GM19025 (cell line): ENCODE measurements at regions not wholly inside any gene's neighbourhood (a gene's known extent, or its start where the extent isn't known, plus 50 kb on each side); places are given as distances from the start of the nearest gene placed in this dataset.
"Not testable (repeated sequence)": the region's sequence is repeated elsewhere in the genome, so short reads cannot be mapped to it uniquely, and the experiment has no call there.

Experiments used
- ATAC-seq: cut with Tn5 transposase; IDR thresholded peaks from one replicate; pipeline ENCODE4 v1.9.1; 2021; ENCODE audit warnings: mild to moderate bottlenecking, low read depth, moderate library complexity; ENCODE audit not compliant: unreplicated experiment

DNA sequence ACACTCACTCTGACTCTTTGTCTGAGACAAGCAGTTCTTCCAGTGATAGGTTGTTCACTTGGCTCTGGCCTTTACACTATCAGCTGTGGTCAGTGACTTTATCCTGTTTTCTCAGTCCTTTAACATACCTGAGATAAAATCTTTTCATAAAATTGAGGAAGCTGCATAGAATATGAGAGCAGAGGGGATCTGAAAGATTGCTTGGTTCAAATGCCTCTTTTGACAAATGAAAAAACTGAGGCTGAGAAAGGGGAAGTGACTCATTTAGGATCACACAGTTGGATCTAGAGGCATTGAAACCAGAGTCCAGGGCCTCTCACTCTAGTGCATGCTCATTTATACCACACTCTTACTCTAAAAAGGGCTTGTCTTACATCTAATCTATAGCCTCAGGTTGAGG lies 277.0 kb upstream of the TBX18 start:
- no peak for ATAC-seq

DNA sequence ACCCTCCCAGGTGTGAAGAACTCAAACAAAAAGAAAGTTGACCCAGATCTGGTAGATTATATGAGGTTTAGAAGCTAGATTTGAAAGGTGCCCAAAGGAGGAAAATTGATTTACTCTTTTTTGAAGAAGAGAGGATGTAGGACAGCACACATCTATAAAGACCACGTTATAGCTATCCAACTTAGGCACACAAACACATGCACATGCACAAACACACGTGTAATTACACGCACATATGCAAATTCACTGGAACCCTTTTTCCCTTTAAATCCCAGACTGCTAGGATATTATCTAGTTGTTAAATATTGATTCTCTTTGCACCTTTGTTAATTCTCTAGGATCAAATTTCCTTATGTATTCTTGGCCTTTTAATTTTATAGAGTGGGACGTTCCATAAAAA lies 272.8 kb upstream of the TBX18 start:
- ATAC-seq, result no peak

DNA sequence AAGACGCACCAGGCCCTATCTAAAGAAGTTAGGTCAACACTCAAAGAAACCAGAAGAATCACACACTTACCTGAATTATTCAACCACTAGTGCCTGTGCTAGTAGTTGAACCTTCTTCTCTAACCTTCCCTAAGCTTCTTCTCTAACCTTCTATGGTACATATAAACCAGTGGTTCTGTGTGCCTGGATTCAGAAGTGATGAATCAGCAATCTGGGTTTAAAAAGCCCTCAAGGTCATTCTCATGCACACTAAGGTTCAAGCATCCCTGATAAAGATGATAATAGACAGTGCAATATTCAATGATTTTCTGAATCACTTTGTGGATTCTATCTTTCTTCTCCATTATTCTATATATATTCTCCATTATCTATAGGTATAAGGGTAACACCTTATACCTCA lies 271.4 kb upstream of the TBX18 start:
- ATAC-seq, result no peak

DNA sequence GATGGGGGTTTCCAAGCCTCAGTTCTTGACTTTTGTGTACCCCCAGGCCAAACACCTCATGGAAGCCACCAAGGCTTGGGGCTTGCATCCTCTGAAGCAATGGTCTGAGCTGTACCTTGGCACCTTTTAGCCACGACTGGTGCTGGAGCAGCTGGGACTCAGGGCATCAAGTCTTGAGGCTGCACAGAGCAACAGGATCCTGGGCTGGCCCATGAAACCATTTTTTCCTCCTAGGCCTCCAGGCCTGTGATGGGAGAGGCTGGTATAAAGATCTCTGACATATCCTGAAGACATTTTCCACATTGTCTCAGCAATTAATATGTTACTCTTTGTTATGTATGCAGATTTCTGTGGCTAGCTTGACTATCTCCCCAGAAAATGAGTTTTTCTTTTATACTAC lies 269.1 kb upstream of the TBX18 start:
- no peak for ATAC-seq

DNA sequence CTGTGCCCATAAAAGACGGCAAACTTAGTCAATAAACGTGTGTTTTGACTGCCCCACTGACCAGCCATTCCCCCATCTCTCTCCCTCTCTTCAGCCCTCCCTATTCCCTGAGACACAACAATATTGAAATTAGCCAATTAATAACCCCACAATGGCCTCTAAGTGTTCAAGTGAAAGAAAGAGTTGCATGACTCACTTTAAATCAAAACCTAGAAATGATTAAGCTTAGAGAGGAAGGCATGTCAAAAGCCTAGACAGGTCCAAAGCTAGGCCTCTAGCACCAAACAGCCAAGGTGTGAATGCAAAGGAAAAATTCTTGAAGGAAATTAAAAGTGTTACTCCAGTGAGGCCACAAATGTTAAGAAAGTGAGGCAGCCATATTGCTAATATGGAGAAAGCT lies 261.6 kb upstream of the TBX18 start:
- ATAC-seq, result no peak

DNA sequence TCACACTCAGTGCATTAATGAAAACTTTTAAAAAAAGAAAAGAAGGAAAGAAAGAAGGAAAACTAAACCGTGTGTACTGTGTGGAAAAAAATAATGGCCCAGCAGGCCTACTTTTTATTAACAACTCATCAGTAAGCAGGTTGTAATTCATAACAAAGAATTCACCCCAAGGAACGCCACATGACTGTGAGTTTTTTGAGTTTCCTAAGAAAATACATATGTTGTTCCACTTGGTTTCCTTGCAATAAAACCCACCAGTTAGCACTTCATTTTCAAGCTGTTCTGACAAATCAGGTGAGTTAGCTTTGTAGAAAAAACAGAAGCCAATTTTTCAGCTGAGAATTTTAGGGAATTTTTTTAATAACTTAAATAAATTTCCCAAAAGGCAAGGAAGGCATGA lies 259.3 kb upstream of the TBX18 start:
- no peak for ATAC-seq

DNA sequence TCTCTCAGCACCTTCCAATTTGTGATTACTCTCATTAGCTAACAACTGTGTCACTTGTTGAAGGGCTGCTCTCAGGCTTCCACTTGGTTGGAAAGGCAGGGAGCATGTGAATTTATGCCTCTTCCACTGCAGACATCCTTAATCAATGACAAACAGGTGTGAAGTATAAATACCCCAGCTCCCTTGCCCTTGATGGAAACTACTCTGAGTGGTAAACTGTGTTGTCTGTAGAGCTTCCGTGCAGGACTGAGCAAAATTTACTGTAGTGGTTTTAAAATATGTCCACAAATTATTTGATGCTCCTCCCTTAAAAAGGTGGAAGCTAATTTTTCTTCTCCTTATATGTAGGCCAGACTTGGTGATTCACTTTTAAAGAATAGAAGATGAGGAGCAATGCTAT lies 253.0 kb upstream of the TBX18 start:
- no peak for ATAC-seq

DNA sequence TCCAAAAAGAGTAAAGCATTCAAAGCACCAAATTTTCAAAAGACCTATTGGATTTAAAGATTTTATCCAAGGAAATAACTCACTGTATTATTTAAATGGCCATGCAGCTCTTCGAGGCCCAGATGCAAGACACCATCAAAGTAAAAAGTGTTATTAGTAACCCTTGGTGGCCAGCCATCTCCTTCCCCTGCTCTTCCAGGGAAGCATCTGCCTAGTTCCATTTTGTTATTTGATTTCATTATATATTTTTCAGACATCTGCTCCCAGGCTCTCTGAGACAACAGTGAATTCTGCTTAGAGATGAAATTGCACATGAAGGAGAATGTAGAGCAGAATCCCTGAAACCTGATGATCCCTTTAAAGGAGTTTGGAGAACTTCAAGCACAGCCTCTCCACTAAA lies 252.3 kb upstream of the TBX18 start:
- no peak for ATAC-seq

DNA sequence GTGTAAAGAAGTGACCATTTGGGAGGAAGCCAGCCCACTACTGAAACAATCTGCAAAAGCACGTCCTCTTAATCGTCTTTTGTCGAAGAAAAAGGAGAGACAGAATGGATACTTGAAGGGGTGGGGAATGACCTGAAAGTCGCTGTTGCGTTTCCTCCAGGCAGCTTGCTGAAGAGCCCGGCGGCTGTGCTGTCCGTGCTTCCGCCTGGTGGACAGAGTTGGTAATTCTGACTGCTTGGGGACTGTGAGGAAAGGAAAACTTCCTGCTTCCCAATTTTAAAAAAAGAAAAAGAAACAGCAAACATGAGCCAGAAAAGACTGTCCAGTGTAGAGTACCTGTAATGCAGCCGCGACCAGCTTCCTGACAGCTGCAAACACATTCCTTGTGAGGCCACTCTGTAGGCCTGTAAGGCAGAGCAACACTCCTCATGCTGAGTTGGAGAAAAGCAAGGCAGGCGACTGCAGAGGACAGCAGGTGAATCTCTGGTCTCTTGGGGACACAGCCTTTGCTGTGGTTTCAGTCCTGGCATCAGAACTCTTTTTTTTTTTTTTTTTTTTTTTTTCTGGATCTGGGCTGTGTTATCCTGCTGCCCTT lies 251.1 kb upstream of the TBX18 start:
- ATAC-seq, result peak; percentile 73

DNA sequence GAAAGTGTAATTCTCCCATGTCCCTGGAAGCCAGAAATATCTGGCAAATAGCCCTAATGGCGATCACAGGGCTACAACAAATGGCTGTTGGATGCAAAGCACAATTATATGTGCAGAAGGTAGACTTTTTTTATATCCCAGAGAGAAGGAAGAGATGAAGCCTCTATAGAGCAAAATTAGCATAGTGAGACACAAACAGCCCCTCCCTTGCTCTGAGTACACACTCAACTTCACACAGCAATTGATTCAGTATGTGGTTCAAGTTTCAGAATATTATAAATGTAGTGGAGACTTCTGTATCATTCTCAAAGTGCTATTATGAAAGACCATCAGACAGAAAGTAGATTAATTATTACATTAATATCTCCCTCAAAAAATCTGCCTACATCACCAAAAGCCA lies 246.5 kb upstream of the TBX18 start:
- no peak for ATAC-seq

DNA sequence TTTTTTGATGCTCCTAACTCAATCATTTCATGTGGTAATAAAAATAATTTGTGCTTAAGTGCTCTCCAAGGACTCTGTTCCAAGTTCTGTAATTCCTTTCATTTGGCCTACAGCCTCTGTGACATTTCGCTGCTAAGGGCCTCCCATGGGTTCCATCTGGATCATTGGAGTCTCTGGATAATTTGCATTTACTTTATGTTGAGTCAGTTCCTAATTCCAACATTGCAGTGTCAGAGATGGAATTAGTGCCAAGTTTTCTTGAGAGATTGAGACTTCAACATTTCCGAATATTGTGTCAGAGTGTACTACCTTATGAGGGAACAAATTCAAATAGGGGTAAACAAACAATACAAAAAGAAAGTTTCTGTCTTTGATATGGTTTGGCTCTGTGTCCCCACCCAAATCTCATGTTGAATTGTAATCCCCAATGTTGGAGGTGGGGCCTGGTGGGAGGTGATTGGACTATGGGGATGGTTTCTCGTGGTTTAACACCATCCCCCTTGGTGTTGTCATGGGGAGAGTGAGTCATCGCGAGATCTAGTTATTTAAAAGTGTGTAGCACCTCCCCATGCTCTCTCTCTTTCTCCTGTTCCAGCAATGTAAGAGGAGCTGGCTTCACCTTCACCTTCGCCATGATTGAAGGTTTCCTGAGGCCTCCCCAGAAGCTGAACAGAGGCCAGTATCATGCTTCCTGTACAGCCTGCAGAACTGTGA lies 244.1 kb upstream of the TBX18 start:
- no peak for ATAC-seq

DNA sequence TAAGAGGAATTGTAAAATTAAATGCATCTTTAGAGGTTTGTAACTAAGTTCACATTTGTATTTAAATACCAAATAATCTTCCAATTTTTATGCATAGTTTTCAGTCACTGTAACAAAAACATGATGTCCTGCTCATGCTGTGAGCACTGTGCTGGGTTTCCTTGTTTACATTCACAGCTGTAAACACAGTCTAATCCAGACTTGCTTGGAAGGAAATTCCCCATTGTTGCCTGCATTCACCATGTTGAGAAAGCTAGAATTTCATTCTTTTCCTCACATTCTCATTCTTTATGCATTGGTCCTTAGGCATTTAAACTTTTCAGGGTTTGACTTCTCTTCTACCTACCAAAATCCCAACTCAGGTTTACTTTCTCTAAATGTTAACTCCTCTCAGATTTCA lies 242.0 kb upstream of the TBX18 start:
- ATAC-seq, result no peak

DNA sequence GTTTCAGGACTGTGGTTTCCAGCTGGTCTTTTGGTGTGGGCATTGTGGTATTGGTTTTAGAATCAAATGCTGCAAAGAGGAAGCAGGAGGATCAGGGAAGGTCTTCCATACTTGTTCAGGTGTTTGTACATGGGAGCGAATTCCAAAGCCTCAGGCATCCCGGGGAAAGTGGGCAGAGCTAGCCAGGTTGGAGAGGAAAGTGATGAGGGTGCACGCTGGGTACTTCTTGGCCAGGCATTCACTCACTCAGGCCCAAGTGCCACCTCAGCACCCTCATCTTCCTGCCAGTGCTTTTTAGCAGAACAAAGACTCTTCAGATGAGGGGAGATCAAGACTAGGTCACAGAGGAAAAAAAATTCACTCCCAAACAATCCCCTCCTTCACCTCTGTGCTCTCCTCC lies 241.1 kb upstream of the TBX18 start:
- ATAC-seq, result no peak

DNA sequence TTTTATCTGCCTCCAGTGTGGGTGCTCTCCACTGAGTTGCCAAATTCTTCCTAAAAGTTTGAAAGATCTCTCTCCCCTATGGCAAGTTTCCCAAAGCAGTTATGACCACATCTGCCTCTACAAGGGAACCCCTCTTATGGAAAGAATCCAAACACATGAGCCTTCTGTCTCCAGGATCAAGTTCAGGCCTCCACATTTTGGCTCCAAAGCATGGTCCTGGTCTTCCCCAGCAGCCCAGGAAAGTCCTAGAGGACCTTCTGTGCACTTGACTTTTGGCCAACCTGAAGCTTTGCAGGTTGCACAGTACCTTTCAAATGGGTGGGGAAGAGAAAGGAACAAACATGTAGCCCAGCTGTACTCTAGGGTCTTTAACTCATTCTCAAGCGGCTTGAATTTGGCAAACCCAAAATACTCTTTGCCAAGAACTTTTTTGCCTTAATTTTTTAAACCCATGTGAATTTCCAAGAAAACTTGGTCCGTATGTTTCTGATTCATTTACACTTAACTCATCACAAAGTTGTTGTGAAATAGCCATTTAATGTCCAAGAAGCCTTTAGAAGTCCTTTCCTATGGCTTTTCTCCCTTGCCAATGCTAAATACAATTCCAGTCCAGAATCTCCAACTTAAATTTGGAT lies 240.1 kb upstream of the TBX18 start:
- no peak for ATAC-seq

DNA sequence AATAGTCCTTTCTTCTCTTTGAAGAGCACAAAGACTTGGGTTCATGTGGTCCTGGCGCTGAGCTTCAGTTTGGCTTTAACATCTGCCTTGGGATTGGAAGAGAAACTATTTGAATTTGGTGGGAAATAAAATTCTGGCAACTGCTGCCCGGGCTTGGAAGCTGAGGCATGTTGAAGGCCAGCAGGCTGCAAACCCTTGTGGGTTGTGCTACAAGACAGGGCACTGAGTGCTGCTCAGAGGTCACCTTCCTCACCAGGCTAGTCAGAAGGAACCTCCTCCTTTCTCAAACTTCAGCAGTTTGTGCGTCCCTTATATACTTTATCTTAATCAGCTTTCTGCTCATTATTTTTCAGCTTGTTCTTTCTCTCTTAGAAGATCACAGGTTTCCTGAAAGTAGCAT lies 238.4 kb upstream of the TBX18 start:
- no peak for ATAC-seq

DNA sequence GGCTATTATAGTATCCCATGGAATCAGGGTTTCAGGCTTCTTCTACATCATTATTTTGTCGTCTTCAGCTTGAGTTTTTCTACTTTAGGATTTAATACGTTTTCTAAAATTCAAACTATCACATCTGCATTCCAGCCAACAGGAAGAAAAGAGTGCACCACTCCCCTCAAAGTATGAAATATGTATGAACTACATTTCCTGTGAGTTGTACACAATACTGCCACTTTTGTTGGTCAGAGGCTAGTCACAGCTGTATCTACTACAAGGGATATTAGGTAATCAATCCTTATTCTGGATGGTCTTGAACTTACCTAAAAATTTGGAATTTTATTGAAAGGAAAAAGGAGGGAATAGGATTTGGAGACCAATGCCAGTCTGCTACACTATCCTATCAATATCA lies 235.6 kb upstream of the TBX18 start:
- no peak for ATAC-seq

DNA sequence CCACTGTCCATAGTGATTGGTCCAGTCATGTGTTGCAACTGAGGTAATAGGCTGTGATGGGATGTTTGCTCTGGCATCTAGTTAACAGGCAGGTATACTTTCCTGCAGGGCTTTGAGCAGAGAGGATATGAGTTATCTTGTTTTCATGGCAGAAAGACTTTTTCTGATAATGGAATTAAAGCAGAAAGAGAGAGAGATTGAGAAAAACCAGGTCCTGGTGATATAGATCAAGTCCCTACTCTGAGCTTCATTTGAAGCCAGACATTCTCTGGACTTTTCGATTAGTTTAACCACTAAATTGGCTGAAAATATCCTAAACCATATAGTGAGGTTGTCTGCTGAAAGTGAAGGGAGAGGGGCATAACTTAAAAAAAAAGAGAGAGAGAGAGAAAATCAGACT lies 233.8 kb upstream of the TBX18 start:
- no peak for ATAC-seq

DNA sequence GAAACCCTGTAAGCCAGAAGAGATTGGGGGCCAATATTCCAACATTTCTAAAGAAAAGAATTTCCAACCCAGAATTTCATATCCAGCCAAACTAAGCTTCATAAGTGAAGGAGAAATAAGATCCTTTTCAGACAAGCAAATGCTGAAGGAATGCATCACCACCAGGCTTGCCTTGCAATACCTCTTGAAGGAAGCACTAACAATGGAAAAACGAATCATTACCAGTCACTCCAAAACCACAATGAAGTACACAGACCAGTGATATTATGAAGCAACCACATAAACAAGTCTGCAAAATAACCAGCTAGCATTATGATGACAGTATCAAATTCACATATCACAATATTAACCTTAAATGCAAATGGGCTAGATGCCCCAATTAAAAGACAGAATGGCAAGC lies 224.4 kb upstream of the TBX18 start:
- not testable (repeated sequence) for ATAC-seq

DNA sequence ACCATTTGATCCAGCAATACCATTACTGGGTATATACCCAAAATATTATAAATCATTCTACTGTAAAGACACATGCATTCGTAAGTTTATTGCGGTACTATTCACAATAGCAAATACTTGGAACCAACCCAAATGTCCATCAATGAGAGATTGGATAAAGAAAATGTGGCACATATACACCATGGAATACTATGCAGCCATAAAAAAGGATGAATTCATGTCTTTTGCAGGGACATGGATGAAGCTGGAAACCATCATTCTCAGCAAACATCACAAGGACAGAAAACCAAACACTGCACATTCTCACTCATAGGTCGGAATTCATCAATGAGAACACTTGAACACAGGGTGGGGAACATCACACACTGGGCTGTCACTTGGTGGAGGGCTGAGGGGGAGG lies 221.1 kb upstream of the TBX18 start:
- ATAC-seq, result not testable (repeated sequence)

DNA sequence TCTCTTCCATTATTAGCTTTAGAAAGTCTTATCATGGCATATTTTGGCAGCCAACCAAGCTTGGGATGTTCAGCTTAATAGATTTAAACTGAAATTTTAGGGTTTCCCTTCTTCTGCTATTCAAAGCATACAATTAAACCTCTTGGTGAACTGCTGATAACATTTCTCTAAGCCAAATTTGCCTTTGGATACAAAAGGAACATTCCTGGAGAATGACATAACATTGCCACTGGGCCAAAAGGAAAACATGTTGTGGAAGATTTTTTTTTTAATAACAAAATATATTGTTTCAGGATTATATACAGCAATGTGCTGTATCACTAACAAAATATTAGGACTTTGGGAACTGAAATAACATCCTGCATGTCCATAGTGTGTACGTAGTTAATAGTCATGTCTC lies 215.1 kb upstream of the TBX18 start:
- ATAC-seq, result no peak

DNA sequence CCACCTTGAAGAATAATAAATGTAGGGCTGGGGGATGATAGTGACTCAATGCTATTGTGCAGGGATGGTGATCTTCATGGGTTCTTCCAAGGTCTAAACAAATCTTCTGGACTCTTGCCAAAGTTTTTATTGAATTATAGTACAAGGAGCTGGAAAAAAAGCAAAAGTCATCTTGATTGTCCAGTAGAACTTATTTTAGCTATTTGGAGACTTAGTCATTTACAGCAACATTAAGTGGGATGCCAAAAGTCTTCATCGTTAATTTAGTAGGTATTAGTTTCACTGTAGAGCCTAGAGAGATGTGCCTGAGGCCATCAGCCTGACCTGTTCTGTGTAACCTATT lies 212.9 kb upstream of the TBX18 start:
- no peak for ATAC-seq
